ENCODE measurements at regions not wholly inside any gene's neighbourhood (a gene's known extent, or its start where the extent isn't known, plus 50 kb on each side); places are given as distances from the start of the nearest gene placed in this dataset.

- ChIA-PET CTCF (interaction anchor here (2.8 kb wide), 1 partner anchor 38 kb away, joined by 14 read pairs; no protein-coding TSS in a partner anchor), POLR2A (no interaction called here)
- no TSS peak for BruUV-seq (replicated peaks)
- Histone ChIP-seq H3K27ac (ENCODE audit: insufficient read depth, low read depth, low read length) (no peak overlapping the region), H3K9ac (replicated peaks; ENCODE audit: extremely low read depth, insufficient read depth, low read length) (no peak overlapping the region), H3K4me1 (ENCODE audit: control insufficient read depth, extremely low read depth, insufficient read depth, low read length) (no peaks in the 10 kb centered on the region), H2AFZ (ENCODE audit: low read depth, low read length) (no peak overlapping the region), H3K27me3 (ENCODE audit: control insufficient read depth in 2 of 2, insufficient read depth in 2 of 2, low read length in 2 of 2) (no peaks in the 10 kb centered on the region), H4K20me1 (replicated peaks; ENCODE audit: control insufficient read depth, extremely low read depth, insufficient read depth, low read length) (no peaks in the 10 kb centered on the region), H3K9me3 (replicated peaks; ENCODE audit: control insufficient read depth, insufficient read depth, low read length) (no peaks in the 10 kb centered on the region), H3K79me2 (ENCODE audit: control insufficient read depth, insufficient read depth, low read length) (no peaks in the 10 kb centered on the region), H3K9me1 (replicated peaks; ENCODE audit: control insufficient read depth, extremely low read depth, insufficient read depth, low read length) (no peaks in the 10 kb centered on the region), H3K4me3 (replicated peaks in 1 of 3; ENCODE audit: insufficient read depth in 1 of 3, low read depth in 1 of 3, low read length in 3 of 3) (no peak overlapping the region), H3K4me2 (ENCODE audit: insufficient read depth, low read length) (no peak overlapping the region), H3K36me3 (ENCODE audit: control insufficient read depth in 2 of 2, extremely low read depth in 1 of 2, insufficient read depth in 2 of 2, low read length in 2 of 2) (no peaks in the 10 kb centered on the region)
- no peak for DNase-seq (ENCODE audit: low read depth, low spot score)
- intact Hi-C loops (cut with micrococcal nuclease) = no loop called here
- FAIRE-seq = no peak
- dilution Hi-C loops (cut with MboI; ENCODE audit: extremely low pct_ligation_motif_present, low sequenced_read_pairs) = no loop called here
- no peak for TF ChIP-seq POLR2AphosphoS5 (IDR thresholded peaks at IDR 0.05; ENCODE audit: insufficient read depth, low read depth, low read length)
Observed at GRCh38 chr6:169869301-169869700, 117.9 kb downstream of the ERMARD start.

- intact Hi-C loops (cut with micrococcal nuclease) (no loop called here), dilution Hi-C loops (cut with MboI; ENCODE audit: extremely low pct_ligation_motif_present, low sequenced_read_pairs) (no loop called here)
- Histone ChIP-seq H3K4me3 (replicated peaks in 1 of 3; ENCODE audit: insufficient read depth in 1 of 3, low read depth in 1 of 3, low read length in 3 of 3) (no peak overlapping the region), H3K9ac (replicated peaks; ENCODE audit: extremely low read depth, insufficient read depth, low read length) (no peak overlapping the region), H3K79me2 (ENCODE audit: control insufficient read depth, insufficient read depth, low read length) (no peaks in the 10 kb centered on the region), H3K36me3 (ENCODE audit: control insufficient read depth in 2 of 2, extremely low read depth in 1 of 2, insufficient read depth in 2 of 2, low read length in 2 of 2) (no peaks in the 10 kb centered on the region), H3K4me1 (ENCODE audit: control insufficient read depth, extremely low read depth, insufficient read depth, low read length) (no peaks in the 10 kb centered on the region), H4K20me1 (replicated peaks; ENCODE audit: control insufficient read depth, extremely low read depth, insufficient read depth, low read length) (no peaks in the 10 kb centered on the region), H3K27ac (ENCODE audit: insufficient read depth, low read depth, low read length) (no peak overlapping the region), H3K9me1 (replicated peaks; ENCODE audit: control insufficient read depth, extremely low read depth, insufficient read depth, low read length) (no peaks in the 10 kb centered on the region), H3K9me3 (replicated peaks; ENCODE audit: control insufficient read depth, insufficient read depth, low read length) (no peaks in the 10 kb centered on the region), H3K27me3 (ENCODE audit: control insufficient read depth in 2 of 2, insufficient read depth in 2 of 2, low read length in 2 of 2) (no peaks in the 10 kb centered on the region), H2AFZ (ENCODE audit: low read depth, low read length) (no peak overlapping the region), H3K4me2 (ENCODE audit: insufficient read depth, low read length) (no peak overlapping the region)
- DNase-seq (ENCODE audit: low read depth, low spot score) = no peak
- TF ChIP-seq POLR2AphosphoS5 (IDR thresholded peaks at IDR 0.05; ENCODE audit: insufficient read depth, low read depth, low read length) = no peak
- no peak for TF ChIP-seq GATA2 (IDR thresholded peaks at IDR 0.05; ENCODE audit: insufficient read depth, insufficient read length, low read depth, low read length)
- TF ChIP-seq, protein P1, sequence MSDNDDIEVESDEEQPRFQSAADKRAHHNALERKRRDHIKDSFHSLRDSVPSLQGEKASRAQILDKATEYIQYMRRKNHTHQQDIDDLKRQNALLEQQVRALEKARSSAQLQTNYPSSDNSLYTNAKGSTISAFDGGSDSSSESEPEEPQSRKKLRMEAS (IDR thresholded peaks at IDR 0.05; ENCODE audit: insufficient read depth, insufficient read length) = no peak
- TF ChIP-seq MYC (IDR thresholded peaks at IDR 0.05; ENCODE audit: low read depth, low read length) = no peak
- no peak for TF ChIP-seq FOS (IDR thresholded peaks at IDR 0.05; ENCODE audit: borderline replicate concordance, insufficient read depth, low read length)
- TF ChIP-seq JUN (IDR thresholded peaks at IDR 0.05; ENCODE audit: borderline replicate concordance, insufficient read depth, insufficient read length, low read depth) = no peak
- TF ChIP-seq CTCF (IDR thresholded peaks at IDR 0.05; ENCODE audit: extremely low read depth in 1 of 2, insufficient read depth in 1 of 2, low read depth in 1 of 2, low read length in 2 of 2) = no peak
- TF ChIP-seq EZH2 (IDR thresholded peaks at IDR 0.05; ENCODE audit: borderline replicate concordance, low read depth, low read length, severe bottlenecking) = no peak
- no peak for TF ChIP-seq POLR2A (IDR thresholded peaks at IDR 0.05; ENCODE audit: low read depth, low read length)
- FAIRE-seq = no peak
- ChIA-PET CTCF (interaction anchor here (2.8 kb wide), 1 partner anchor 37 kb away, joined by 14 read pairs; no protein-coding TSS in a partner anchor), POLR2A (no interaction called here)
- BruUV-seq (replicated peaks) = no TSS peak
Observed at GRCh38 chr6:169868458-169868857, 117.0 kb downstream of the ERMARD start.
